SKM-1 (cell line): ENCODE measurements at regions not wholly inside any gene's neighbourhood (a gene's known extent, or its start where the extent isn't known, plus 50 kb on each side); places are given as distances from the start of the nearest gene placed in this dataset.
"Not testable (repeated sequence)": the region's sequence is repeated elsewhere in the genome, so short reads cannot be mapped to it uniquely, and the experiment has no call there.

Experiments
- DNase-seq: peaks from one replicate; lab custom pipeline; 2025; ENCODE audit not compliant: unreplicated experiment; lab: John Stamatoyannopoulos, UW

DNA sequence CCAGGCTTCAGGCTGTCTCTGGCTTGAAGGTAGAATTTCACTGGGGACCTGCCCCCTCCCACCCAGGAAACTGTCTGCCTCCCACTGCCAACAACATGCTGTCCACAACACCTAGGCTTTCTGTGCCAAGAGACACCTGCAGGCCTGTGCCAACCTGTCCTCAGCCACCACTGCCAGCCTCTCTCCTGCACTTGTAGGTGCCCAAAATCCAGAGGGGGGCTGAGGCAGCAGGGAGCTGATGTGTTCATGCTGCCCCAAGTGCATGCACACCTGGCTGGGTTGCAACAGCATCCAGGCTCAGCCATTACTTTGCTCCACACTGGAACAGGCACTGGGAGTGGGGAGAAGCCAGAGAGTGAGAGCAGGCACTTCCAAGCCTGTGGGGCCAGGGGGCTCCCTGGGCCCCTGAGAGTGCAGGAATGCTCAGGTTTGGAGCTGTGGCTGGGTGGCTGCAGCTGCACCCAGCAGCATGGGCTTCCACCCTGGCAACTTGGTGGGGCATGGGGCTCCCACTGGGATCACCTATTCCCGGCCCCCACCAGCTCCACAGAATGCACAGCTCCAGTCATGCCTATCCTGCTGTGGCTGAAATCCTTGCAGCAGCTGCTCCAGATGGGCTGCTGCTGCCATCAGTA, 218.1 kb upstream of the OBI1 start:
- DNase-seq: no peak

DNA sequence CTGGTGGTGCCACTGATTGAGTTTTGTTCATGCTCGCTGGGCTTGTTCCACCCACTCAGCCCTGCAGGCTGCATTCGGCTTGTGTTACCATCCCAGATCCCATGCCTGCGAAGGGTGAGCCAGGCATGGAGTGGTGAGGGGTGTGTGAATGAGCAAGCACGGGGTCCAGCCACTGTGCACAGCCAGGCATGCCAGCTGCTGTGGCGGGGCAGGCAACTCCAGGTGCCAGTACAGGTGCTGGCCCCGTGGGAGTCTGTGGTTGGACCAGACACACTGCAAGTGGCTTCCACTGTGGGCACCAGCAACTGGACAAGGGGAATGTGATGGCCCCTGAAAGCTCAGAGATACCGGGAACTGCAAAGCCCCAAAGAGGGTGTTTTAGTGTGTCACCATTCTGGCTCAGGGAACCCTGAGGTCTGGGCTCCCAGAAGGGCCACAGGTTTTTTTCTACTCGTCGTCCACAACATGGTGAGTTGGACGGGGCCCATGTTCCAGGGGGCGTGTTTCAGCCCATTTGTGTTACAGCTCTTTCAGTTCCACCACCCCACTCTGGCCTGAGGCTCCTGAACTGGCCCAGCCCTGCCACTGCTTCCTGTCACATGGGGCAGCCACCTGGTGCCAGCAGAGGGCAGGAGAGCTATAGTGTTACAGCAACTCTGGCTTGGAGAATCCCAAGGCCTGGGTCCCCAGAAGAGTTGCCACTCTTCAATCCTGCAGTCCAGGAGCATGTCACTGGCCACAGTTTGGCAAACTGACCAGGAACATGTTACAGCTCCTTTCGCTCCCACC, 217.0 kb upstream of the OBI1 start:
- no peak for DNase-seq

DNA sequence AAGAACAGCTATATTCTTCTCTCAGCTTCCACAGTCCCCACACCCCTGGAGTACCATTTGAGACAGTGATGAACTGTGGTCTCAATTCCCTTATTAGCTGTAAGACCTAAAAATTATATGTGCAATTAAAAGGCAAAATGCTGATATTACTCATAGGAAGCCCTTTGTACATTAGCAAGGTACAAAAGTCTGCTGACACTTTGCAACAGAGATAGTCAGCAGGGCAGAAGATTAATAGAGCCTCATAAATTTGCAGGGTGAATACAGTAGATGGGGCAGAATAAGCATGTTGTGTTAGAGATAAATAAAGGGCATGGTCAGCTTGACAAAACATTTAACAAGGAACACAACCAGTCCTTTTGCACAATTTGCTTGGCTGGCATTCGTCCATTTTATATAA, 210.0 kb upstream of the OBI1 start:
- DNase-seq: no peak

DNA sequence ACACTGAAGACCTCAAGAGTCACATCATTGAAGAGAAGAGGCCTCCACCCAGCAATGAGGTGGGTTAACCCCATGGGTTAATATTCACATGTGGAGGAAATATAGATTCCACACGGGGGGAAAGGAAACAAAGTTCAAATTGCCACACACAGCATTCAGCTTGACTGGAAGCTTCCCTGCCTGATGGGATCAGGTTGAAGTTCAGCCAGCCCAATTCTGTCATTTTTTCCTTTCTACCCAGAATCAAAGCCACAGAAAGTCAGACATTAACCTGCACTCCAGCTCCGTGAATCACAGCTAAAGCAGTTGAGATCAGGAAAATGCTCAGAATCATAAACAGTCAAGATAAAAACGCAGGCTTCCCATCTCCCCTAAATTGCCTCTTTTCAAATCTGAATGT, 208.7 kb upstream of the OBI1 start:
- no peak for DNase-seq

DNA sequence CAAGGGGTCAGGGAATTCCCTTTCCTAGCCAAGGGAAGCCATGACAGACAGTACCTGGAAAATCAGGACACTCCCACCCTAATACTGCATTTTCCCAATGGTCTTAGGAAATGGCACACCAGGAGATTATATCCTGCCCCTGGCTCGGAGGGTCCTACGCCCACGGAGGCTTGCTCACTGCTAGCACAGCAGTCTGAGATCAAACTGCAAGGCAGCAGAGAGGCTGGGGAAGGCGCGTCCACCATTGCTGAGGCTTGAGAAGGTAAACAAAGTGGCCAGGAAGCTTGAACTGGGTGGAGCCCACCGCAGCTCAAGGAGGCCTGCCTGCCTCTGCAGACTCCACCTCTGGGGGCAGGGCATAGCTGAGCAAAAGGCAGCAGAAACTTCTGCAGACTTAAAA, 207.1 kb upstream of the OBI1 start:
- DNase-seq: not testable (repeated sequence)

DNA sequence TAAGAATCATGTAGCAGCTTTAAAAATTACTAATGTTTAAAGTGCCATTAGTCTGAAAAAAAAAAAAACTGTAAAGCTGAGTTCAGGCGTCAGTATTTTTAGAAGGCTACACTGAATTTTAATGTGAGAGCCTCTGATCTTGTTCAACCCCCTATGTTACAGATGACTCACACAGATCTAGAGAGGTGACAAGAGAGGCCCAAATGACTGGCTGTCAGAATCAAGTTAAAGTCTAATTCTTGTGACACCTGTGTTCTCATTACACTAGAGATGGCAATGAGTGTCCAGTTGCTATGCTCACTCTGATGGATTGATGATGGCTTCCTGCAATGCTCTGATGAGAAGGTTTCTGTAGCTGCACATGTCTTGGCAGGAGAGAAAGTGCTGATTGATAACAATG, 203.5 kb upstream of the OBI1 start:
- no peak for DNase-seq

DNA sequence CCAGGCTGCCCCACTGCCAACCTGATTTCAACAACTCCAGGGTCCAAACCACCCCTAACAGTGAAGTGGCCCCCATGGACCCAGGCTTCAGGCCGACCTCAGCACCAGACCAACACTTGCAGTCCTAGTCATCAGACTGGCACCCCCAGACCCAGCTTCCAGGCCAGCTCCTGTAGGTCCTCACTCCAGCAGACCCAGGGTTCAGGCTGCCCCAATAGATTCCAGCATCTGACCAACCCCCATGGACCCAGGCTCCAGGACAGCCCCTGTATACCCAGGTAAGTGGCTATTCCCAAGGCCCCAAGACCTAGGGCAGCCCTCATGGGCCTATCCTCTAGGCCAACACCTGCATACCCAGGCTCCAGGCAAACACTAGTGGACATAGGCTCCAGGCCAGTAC, 193.8 kb upstream of the OBI1 start:
- DNase-seq: no peak

DNA sequence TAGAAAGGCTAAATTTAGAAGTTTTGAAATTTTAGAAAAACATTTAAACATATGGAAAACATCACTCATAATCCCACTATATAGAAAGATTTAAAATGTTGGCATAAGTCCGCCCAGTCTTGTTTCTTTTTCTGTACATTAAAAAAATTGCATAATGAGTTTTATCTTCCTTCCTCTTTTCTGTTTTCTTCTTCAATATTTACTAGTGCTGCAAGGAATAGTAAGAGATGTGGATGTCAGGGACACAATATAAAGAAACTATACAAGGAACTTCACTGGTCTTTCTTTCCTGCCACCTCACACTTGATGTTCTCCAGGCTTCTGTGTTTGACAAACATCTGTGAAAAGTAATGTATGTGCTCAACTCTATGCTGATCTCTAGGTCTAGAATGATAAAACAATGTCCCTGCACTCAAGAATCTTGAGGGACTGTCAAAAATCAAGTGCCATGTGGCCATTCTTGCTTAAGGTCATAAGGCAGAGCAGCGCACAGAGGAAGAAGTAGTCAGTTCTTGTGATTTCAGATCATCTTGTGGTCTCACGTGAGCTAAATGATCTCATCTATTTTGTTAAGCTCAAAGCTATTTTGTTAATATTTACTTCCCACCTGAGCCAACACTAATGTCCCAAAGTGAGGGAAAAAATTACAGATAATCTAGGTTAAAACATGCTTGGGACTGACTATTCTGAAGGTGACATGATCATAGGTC, 186.9 kb upstream of the OBI1 start:
- DNase-seq: no peak

DNA sequence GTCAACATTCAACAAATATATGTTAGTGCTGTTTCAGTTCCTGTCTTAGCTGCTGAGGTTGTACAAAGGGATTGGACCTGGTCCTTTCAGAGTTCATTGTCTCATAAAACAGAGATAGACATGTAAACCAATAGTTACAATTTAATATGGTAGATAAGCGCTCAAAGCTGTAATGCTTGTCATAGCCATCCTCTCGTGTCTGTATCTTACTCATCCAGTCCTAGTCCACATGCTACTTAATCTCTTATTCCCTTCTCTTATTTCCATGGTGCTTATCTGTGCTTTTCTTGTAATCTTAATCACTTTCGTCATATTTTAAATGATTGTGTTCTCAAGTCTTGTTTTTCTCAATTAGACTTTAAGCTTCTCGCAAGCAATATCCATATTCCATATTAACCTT, 185.2 kb upstream of the OBI1 start:
- DNase-seq: no peak

DNA sequence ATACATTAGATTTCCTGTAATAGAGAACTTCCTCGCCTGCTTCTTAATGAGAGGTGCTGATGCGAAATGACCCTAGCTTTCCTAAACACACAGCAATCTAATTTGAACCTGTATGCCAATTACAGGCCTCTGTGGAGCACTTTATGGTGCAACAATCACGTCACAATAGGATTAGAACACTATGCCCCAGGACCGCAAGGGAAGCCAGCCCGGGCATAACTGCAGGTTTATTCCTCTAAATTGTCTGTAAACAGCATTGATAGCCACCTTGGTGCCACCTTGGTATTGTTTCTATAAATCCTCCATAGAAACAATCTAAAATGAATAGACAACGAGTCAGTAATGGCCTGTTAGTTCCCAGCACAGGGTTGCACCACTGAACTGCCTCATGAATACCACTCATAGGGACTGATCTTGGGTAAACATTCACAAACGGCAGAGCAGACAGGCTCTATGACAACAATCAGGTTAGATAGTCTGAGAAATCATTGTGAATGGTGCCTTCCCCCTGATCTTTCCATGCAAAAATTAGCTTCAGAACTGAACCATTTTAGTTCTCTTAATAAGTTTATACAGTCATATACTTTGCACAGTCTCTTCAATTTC, 182.5 kb upstream of the OBI1 start:
- no peak for DNase-seq

DNA sequence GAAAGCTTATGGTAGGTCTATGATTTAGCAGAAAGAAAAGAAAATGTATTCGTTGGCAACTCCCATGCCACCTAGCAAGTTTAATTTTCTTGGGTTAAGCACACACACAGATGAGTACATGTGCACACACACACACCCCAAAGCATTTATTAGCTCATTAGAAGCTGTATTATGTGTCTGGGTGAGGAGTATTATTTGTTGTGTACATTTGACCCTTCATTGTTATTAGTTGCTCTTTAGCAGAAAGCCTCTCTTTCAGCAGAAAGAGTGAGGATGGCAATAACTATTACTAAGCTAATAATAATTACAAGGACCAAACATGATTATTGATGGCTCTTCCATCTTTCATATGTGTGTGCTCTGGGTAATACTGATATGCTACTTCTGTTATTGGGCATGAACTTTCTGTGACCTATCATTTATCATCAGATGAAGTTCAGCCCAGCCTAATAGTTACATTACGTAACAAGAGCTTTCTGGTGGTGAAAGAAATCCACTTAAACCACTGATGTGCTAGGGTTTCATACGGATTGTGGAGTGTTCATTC, 177.4 kb upstream of the OBI1 start:
- DNase-seq: no peak

DNA sequence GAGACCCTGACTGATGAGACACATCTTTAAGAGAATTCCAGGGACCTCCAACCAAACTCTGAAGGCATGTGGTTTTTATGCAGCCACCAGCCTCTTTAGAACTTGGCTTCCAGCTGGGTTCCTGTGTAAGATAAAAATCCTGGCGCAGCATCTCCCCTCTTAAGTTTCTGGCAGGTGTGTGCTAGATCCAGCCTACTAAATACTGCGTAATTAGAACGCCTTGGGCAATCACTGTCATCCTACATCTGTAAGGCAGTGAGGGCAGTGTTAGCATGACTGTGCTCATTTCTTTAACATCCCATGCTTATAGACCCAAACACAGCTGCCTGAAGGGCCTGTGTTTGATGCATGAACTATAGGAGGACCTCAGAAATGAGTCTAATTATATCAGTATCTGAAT, 173.5 kb upstream of the OBI1 start:
- DNase-seq: no peak

DNA sequence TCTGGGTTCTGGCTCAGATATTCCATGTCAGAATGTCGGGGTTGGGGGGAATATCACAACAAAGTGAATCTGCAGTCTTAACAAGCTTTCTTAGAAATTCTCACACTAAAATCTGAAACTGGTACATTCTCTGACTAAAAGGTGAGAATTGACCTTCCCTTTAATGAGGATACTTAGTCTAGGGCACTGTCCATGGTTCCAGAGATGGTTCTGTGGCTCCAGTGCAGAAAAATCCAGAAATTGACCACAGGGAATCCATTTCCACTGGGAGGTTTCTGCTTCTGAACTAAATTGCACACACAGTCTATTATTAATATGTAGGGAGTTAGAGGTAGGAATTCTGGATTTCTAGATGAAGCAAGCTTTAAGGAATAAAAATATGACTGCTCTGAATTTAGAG, 171.6 kb upstream of the OBI1 start:
- no peak for DNase-seq

DNA sequence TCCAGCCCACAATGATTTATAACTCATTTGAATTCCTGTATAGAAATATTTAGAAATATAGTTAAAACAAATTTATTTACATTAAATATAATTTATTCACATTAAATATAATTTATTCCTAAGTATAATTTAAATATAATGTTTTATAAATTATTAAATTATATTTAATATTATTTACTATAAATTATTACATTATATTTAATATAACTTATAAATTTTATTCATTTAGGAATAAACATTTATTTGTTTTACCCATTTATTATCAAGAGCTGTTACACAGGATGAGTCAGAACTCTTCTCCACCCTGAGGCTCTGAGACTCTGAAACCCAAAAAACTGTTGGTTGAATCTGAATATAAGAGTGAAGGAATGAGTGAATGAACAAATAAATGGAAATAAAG, 170.9 kb upstream of the OBI1 start:
- DNase-seq: no peak

DNA sequence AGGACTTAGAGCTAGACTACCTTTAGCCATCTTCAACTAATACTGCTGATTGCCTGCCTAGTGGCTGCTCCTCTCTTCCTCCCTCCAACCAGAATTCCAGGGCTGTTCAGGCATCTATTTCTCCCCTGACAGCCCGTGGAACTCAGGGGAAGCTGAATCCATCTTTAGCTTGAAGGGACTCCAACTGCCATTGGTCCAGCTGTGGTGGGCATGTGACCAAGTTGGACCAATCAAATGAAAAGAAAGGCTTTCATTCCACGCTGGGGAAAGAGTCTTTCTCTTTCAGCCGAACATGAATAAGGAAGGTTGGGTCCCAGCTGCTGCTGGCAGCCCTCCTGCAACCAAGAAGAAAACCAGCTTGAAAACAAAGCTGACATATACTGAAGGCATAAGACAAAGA, 168.5 kb upstream of the OBI1 start:
- no peak for DNase-seq

DNA sequence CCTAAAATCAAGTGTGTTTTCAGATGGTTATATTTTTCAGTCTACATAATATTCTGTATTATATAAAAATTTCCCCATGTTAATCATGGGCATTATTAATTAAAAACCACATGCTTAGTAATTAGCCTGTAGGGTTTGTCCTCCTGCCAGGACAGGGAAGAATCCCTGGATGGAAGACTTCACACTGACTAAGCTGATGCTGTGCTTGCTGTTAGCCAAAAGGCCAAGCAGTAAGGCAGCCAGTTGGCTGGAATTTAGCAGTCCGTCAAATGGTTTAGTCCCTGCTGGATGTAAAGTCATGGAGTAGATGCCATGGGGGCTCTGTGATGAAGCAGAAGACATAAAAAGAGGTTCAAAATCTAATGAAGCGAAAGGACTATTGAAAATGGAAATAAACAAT, 168.0 kb upstream of the OBI1 start:
- no peak for DNase-seq

DNA sequence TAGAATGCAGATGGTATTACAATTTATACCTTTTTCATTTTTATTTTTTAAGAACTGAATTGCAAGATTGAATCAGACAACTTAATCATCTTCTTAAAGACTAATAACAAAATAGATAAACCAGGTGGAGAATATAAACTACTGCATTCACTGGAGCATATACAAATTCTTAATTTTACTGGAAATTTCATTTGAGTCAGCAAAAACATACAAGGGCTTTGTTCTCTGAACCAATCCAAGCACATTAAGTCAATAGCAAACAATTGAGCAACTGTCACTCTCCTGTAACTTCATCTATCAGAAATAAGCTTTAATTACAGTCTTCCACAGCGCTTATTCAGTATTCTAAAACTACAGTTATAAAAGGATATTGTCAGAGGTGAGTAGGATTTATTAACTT, 167.4 kb upstream of the OBI1 start:
- no peak for DNase-seq

DNA sequence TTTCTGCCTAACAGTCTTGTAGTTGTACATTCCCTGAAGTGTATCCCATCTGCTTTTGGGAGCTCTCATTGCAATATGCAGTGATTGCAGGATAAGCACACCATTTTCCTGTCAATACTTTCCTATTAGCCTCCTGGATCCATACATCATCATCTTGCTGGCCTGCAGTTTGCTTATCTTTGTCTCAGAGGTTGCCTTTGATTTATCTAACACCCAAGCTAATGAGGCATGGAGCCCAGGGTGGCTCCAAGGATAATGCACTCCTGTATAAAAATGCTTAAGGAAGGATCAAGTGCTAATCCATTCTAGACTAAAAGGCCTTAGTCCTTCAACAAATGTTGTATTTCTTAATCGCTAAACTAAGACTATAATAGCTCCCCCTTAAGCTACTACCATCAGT, 161.6 kb upstream of the OBI1 start:
- no peak for DNase-seq

DNA sequence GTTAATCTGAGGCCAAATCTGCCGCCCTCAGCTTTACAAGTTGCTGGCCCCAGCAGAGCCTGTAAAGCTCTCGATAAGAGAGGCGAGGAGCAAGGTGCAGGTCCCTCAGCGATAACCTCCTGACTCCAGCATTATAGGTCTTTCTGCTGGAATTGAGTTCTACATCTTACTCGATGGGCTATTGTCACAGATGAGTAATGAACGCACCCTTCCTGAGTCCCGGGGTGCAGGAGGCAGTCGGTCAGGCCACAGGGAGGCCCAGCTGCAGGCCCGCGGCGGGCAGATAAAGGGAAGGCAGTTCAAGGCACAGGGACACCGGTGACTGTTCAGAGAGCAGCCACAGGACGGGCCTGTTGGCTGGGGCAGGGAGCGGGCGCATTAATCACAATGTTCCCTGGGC, 157.6 kb upstream of the OBI1 start:
- no peak for DNase-seq

DNA sequence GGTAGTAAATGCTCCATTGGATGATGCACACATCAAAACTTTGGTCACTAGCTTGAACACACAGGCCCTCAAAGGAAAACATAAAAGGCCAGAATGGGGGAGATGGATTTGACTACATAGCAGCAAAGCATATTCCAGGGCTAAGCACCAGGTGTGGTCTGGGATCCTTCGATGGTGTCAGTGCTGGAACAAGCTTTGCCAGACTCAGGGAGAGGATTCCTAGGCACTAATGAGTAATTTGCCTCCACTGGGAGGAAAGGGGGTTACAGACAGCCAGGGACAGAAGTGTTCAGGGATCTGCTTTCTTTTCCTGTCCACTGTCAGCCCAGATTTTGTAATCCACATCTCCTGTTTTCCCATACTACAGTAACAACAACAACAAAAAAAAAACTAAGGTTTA, 157.2 kb upstream of the OBI1 start:
- no peak for DNase-seq

DNA sequence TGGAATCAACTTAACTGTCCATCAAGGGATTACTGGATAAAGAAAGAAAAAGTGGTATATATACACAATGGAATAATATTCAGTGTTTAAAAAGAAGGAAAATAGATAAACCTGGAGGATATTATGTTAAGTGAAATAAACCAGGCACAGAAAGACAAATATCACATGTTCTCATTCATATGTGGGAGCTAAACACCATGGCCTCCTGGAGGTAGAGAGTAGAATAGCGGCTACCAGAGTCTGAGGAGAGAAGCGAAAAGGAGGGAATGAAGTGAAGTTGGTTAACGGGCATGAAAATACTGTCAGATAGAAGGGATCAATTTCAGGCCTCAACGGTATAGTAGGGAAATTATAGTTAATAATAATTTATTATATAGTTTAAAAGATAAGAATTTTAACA, 147.5 kb upstream of the OBI1 start:
- no peak for DNase-seq

DNA sequence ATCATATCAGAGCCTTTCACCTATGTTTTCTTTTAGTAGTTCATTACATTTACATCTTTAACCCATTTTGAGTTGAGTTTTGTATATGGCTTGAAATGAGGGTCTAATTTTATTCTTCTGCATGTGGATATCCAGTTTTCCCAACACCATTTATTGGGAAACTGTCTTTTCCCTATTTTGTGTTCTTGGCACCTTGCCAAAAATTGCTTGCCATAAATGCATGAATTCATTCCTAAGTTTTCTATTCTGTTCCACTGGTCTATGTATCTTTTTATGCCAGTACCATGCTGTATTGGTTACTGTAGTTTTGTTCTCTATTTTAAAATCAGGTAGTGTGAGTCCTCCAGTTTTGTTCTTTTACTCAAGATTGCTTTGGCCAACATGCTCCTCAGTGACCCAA, 144.0 kb upstream of the OBI1 start:
- DNase-seq: no peak
